ENCODE measurements at regions not wholly inside any gene's neighbourhood (a gene's known extent, or its start where the extent isn't known, plus 50 kb on each side); places are given as distances from the start of the nearest gene placed in this dataset.
"Not testable (repeated sequence)": the region's sequence is repeated elsewhere in the genome, so short reads cannot be mapped to it uniquely, and the experiment has no call there.

GRCh38 chr22:25480868-25481267 lies 83.6 kb upstream of the GRK3 start:
- not testable (repeated sequence) for H3K27ac ChIP-seq (replicated peaks; ENCODE audit: low read length); H2AFZ ChIP-seq (ENCODE audit: low read length); H3K23ac ChIP-seq (ENCODE audit: low read depth, low read length, poor library complexity); H3K27me3 ChIP-seq (ENCODE audit: control insufficient read depth in 3 of 3, insufficient read depth in 3 of 3, low read depth in 1 of 3, low read length in 3 of 3); H2BK5ac ChIP-seq (ENCODE audit: low read length); H2BK12ac ChIP-seq (ENCODE audit: low read length); H4K91ac ChIP-seq (ENCODE audit: low read depth, low read length, poor library complexity); H3K79me1 ChIP-seq (ENCODE audit: low read depth, low read length); H2AK5ac ChIP-seq (ENCODE audit: low read depth, low read length); H2BK15ac ChIP-seq (ENCODE audit: low read length); H3K4ac ChIP-seq (ENCODE audit: low read length); H3K14ac ChIP-seq (ENCODE audit: low read length); H4K8ac ChIP-seq (ENCODE audit: low read depth, low read length); H3K18ac ChIP-seq (ENCODE audit: low read length); H2BK120ac ChIP-seq (ENCODE audit: low read depth, low read length); H3K4me1 ChIP-seq (ENCODE audit: control insufficient read depth in 2 of 2, insufficient read depth in 1 of 2, low read depth in 1 of 2, low read length in 2 of 2); H3K9ac ChIP-seq (ENCODE audit: low read depth, low read length, poor library complexity); DNase-seq (ENCODE audit: low spot score); H3K4me3 ChIP-seq (ENCODE audit: low read length in 2 of 2); H3K4me2 ChIP-seq (ENCODE audit: insufficient read depth, low read length, poor library complexity, severe bottlenecking)
- WGBS, 2 donors (ENCODE audit: extremely low coverage in 2 of 2, insufficient read length in 2 of 2, insufficient replicate concordance in 1 of 2), result no CpG with 5 or more reads among the region's 5 CpGs
- peaks cover 33 to 79% of the 10 kb centered on the region in 2 donors for H3K36me3 ChIP-seq (replicated peaks in 1 of 2; ENCODE audit: control insufficient read depth in 2 of 2, insufficient read depth in 2 of 2, low read length in 2 of 2)
- peaks cover 8 to 13% of the 10 kb centered on the region in 2 donors for H3K9me3 ChIP-seq (replicated peaks in 1 of 2; ENCODE audit: control insufficient read depth in 2 of 2, insufficient read depth in 1 of 2, low read depth in 1 of 2, low read length in 2 of 2)

GRCh38 chr22:25482091-25482760 lies 82.2 kb upstream of the GRK3 start:
- H3K23ac ChIP-seq (ENCODE audit: low read depth, low read length, poor library complexity), result no peak overlapping the region
- DNase-seq (ENCODE audit: low spot score), result no peak
- H3K4me1 ChIP-seq (ENCODE audit: control insufficient read depth in 2 of 2, insufficient read depth in 1 of 2, low read depth in 1 of 2, low read length in 2 of 2), result no peaks in the 10 kb centered on the region
- no peak overlapping the region for H4K91ac ChIP-seq (ENCODE audit: low read depth, low read length, poor library complexity)
- no peak overlapping the region for H3K4ac ChIP-seq (ENCODE audit: low read length)
- no peak overlapping the region for H3K18ac ChIP-seq (ENCODE audit: low read length)
- no peak overlapping the region for H3K27ac ChIP-seq (replicated peaks; ENCODE audit: low read length)
- no peaks in the 10 kb centered on the region for H3K79me1 ChIP-seq (ENCODE audit: low read depth, low read length)
- no peak overlapping the region for H2AK5ac ChIP-seq (ENCODE audit: low read depth, low read length)
- WGBS, 2 donors (ENCODE audit: extremely low coverage in 2 of 2, insufficient read length in 2 of 2, insufficient replicate concordance in 1 of 2), result no CpG with 5 or more reads among the region's 5 CpGs
- no peak overlapping the region for H3K9ac ChIP-seq (ENCODE audit: low read depth, low read length, poor library complexity)
- no peak overlapping the region for H3K4me2 ChIP-seq (ENCODE audit: insufficient read depth, low read length, poor library complexity, severe bottlenecking)
- no peak overlapping the region for H3K4me3 ChIP-seq (ENCODE audit: low read length in 2 of 2)
- peaks cover 37 to 77% of the 10 kb centered on the region in 2 donors for H3K36me3 ChIP-seq (replicated peaks in 1 of 2; ENCODE audit: control insufficient read depth in 2 of 2, insufficient read depth in 2 of 2, low read length in 2 of 2)
- no peak overlapping the region for H2BK120ac ChIP-seq (ENCODE audit: low read depth, low read length)
- H3K14ac ChIP-seq (ENCODE audit: low read length), result no peak overlapping the region
- H2BK5ac ChIP-seq (ENCODE audit: low read length), result no peak overlapping the region
- H3K27me3 ChIP-seq (ENCODE audit: control insufficient read depth in 3 of 3, insufficient read depth in 3 of 3, low read depth in 1 of 3, low read length in 3 of 3), result no peaks in the 10 kb centered on the region
- H2AFZ ChIP-seq (ENCODE audit: low read length), result no peak overlapping the region
- no peak overlapping the region for H2BK15ac ChIP-seq (ENCODE audit: low read length)
- no peak overlapping the region for H2BK12ac ChIP-seq (ENCODE audit: low read length)
- peaks cover 3 to 7% of the 10 kb centered on the region in 2 donors for H3K9me3 ChIP-seq (replicated peaks in 1 of 2; ENCODE audit: control insufficient read depth in 2 of 2, insufficient read depth in 1 of 2, low read depth in 1 of 2, low read length in 2 of 2)
- H4K8ac ChIP-seq (ENCODE audit: low read depth, low read length), result no peak overlapping the region

GRCh38 chr22:25482868-25483639 lies 81.4 kb upstream of the GRK3 start:
- Histone ChIP-seq H3K79me1 (ENCODE audit: low read depth, low read length) (no peaks in the 10 kb centered on the region), H2AK5ac (ENCODE audit: low read depth, low read length) (no peak overlapping the region), H3K4me3 (ENCODE audit: low read length in 2 of 2) (no peak overlapping the region), H3K23ac (ENCODE audit: low read depth, low read length, poor library complexity) (no peak overlapping the region), H2BK15ac (ENCODE audit: low read length) (no peak overlapping the region), H3K9ac (ENCODE audit: low read depth, low read length, poor library complexity) (no peak overlapping the region), H2BK12ac (ENCODE audit: low read length) (no peak overlapping the region), H3K18ac (ENCODE audit: low read length) (no peak overlapping the region), H2BK120ac (ENCODE audit: low read depth, low read length) (no peak overlapping the region), H3K36me3 (replicated peaks in 1 of 2; ENCODE audit: control insufficient read depth in 2 of 2, insufficient read depth in 2 of 2, low read length in 2 of 2) (peaks cover 37 to 69% of the 10 kb centered on the region in 2 donors), H3K27me3 (ENCODE audit: control insufficient read depth in 3 of 3, insufficient read depth in 3 of 3, low read depth in 1 of 3, low read length in 3 of 3) (no peaks in the 10 kb centered on the region), H3K27ac (replicated peaks; ENCODE audit: low read length) (no peak overlapping the region), H4K91ac (ENCODE audit: low read depth, low read length, poor library complexity) (no peak overlapping the region), H3K4ac (ENCODE audit: low read length) (no peak overlapping the region), H3K4me1 (ENCODE audit: control insufficient read depth in 2 of 2, insufficient read depth in 1 of 2, low read depth in 1 of 2, low read length in 2 of 2) (no peaks in the 10 kb centered on the region), H2BK5ac (ENCODE audit: low read length) (no peak overlapping the region), H3K9me3 (replicated peaks in 1 of 2; ENCODE audit: control insufficient read depth in 2 of 2, insufficient read depth in 1 of 2, low read depth in 1 of 2, low read length in 2 of 2) (peaks cover 1 to 3% of the 10 kb centered on the region in 2 donors), H3K14ac (ENCODE audit: low read length) (no peak overlapping the region), H4K8ac (ENCODE audit: low read depth, low read length) (no peak overlapping the region), H2AFZ (ENCODE audit: low read length) (no peak overlapping the region), H3K4me2 (ENCODE audit: insufficient read depth, low read length, poor library complexity, severe bottlenecking) (no peak overlapping the region)
- no CpG with 5 or more reads among the region's 3 CpGs for WGBS, 2 donors (ENCODE audit: extremely low coverage in 2 of 2, insufficient read length in 2 of 2, insufficient replicate concordance in 1 of 2)
- no peak for DNase-seq (ENCODE audit: low spot score)

GRCh38 chr22:25483931-25484330 lies 80.5 kb upstream of the GRK3 start:
- Histone ChIP-seq H3K79me1 (ENCODE audit: low read depth, low read length) (no peaks in the 10 kb centered on the region), H3K9me3 (replicated peaks in 1 of 2; ENCODE audit: control insufficient read depth in 2 of 2, insufficient read depth in 1 of 2, low read depth in 1 of 2, low read length in 2 of 2) (peaks cover 1 to 3% of the 10 kb centered on the region in 2 donors), H3K4me2 (ENCODE audit: insufficient read depth, low read length, poor library complexity, severe bottlenecking) (no peak overlapping the region), H3K18ac (ENCODE audit: low read length) (no peak overlapping the region), H3K27ac (replicated peaks; ENCODE audit: low read length) (no peak overlapping the region), H4K8ac (ENCODE audit: low read depth, low read length) (no peak overlapping the region), H3K14ac (ENCODE audit: low read length) (no peak overlapping the region), H2AK5ac (ENCODE audit: low read depth, low read length) (no peak overlapping the region), H3K4me3 (ENCODE audit: low read length in 2 of 2) (no peak overlapping the region), H2BK120ac (ENCODE audit: low read depth, low read length) (no peak overlapping the region), H3K9ac (ENCODE audit: low read depth, low read length, poor library complexity) (no peak overlapping the region), H3K4ac (ENCODE audit: low read length) (no peak overlapping the region), H3K36me3 (replicated peaks in 1 of 2; ENCODE audit: control insufficient read depth in 2 of 2, insufficient read depth in 2 of 2, low read length in 2 of 2) (peaks cover 33 to 67% of the 10 kb centered on the region in 2 donors), H2BK15ac (ENCODE audit: low read length) (no peak overlapping the region), H3K23ac (ENCODE audit: low read depth, low read length, poor library complexity) (no peak overlapping the region), H4K91ac (ENCODE audit: low read depth, low read length, poor library complexity) (no peak overlapping the region), H2BK5ac (ENCODE audit: low read length) (no peak overlapping the region), H3K27me3 (ENCODE audit: control insufficient read depth in 3 of 3, insufficient read depth in 3 of 3, low read depth in 1 of 3, low read length in 3 of 3) (no peaks in the 10 kb centered on the region), H2AFZ (ENCODE audit: low read length) (no peak overlapping the region), H2BK12ac (ENCODE audit: low read length) (no peak overlapping the region), H3K4me1 (ENCODE audit: control insufficient read depth in 2 of 2, insufficient read depth in 1 of 2, low read depth in 1 of 2, low read length in 2 of 2) (no peaks in the 10 kb centered on the region)
- DNase-seq (ENCODE audit: low spot score), result no peak
- WGBS, 2 donors (ENCODE audit: extremely low coverage in 2 of 2, insufficient read length in 2 of 2, insufficient replicate concordance in 1 of 2), result no CpG with 5 or more reads among the region's 1 CpG

Data from neuronal stem cell (in vitro differentiated cells).